Thyroid gland (tissue), 4 donors: ENCODE measurements at regions not wholly inside any gene's neighbourhood (a gene's known extent, or its start where the extent isn't known, plus 50 kb on each side); places are given as distances from the start of the nearest gene placed in this dataset.
A peak's percentile ranks its signal among the peaks of the same experiment; 100 is the strongest.

Experiments
- DNase-seq, 2 donors: peaks; one replicate each; pipeline ENCODE4 v3.0.0-alpha.2; 2019
- H3K27ac ChIP-seq, 3 donors: fragments of 200-600 bp; sonication (generic); 1 replicate in 2 of 3; 2 replicates in 1 of 3; pipeline ENCODE4 v1.5.1; 2016 to 2019; ENCODE audit warnings: mild to moderate bottlenecking in 1 of 3, moderate library complexity in 1 of 3
- H3K27me3 ChIP-seq: fragments of 200-600 bp; sonication (generic); one replicate; pipeline ENCODE4 v1.5.1; 2019
- H3K36me3 ChIP-seq, 2 donors: fragments of 200-600 bp; sonication (generic); one replicate each; pipeline ENCODE4 v1.5.1; 2016 to 2019
- H3K4me1 ChIP-seq, 2 donors: fragments of 200-600 bp; sonication (generic); one replicate each; pipeline ENCODE4 v1.5.1; 2017 to 2019
- H3K4me3 ChIP-seq, 3 donors: fragments of 200-600 bp; sonication (generic); replicated peaks in 1 of 3; 1 replicate in 2 of 3; 2 replicates in 1 of 3; pipeline ENCODE4 v1.5.1; 2016; ENCODE audit warnings: mild to moderate bottlenecking in 1 of 3
- H3K9me3 ChIP-seq: fragments of 200-600 bp; sonication (generic); one replicate; pipeline ENCODE4 v1.5.1; 2017
- CTCF ChIP-seq, 6 experiments: fragments of 200-600 bp in 3 of 6; fragments of 450-650 bp in 3 of 6; sonication (generic) in 3 of 6; IDR thresholded peaks; one replicate each; pipeline ENCODE4 v1.5.1; 2016 to 2019; ENCODE audit warnings: antibody characterized with exemption in 6 of 6, mild to moderate bottlenecking in 2 of 6, inconsistent platforms in 1 of 6, moderate library complexity in 1 of 6
- POLR2A ChIP-seq, 2 donors: fragments of 450-650 bp; IDR thresholded peaks; one replicate each; pipeline ENCODE4 v1.6.1; 2017; ENCODE audit warnings: antibody characterized with exemption in 2 of 2, mild to moderate bottlenecking in 2 of 2, moderate library complexity in 1 of 2
- WGBS, 2 donors: methylation state at CpG; one replicate each; pipeline ENCODE4 v1.1.5; 2017; 5-methylcytosine and 5-hydroxymethylcytosine counted together
- intact Hi-C: fragments of 100-400 bp; cut with DNase I; formaldehyde crosslinking; loops from one replicate; pipeline ENCODE4 v1.15.1; 2023

GRCh38 chr1:13921190-13921589 lies 221.2 kb downstream of the PRDM2 start:
- no peaks in the 10 kb centered on the region for H3K4me1 ChIP-seq
- intact Hi-C loops = no loop called here
- no peak overlapping the region for H3K27ac ChIP-seq
- DNase-seq = no peak
- no peaks in the 10 kb centered on the region for H3K27me3 ChIP-seq
- 41 to 71% methylated on average over 1 of the region's 1 CpG for WGBS, 2 donors
- H3K36me3 ChIP-seq = no peaks in the 10 kb centered on the region
- no peaks in the 10 kb centered on the region for H3K9me3 ChIP-seq
- H3K4me3 ChIP-seq = no peak overlapping the region
- TF ChIP-seq CTCF (IDR thresholded peaks at IDR 0.05) (no peak), POLR2A (IDR thresholded peaks at IDR 0.05) (no peak)

- H3K27me3 ChIP-seq = no peaks in the 10 kb centered on the region
- no peaks in the 10 kb centered on the region for H3K4me1 ChIP-seq
- no peaks in the 10 kb centered on the region for H3K9me3 ChIP-seq
- DNase-seq = no peak
- TF ChIP-seq CTCF (IDR thresholded peaks at IDR 0.05) (no peak), POLR2A (IDR thresholded peaks at IDR 0.05) (no peak)
- H3K4me3 ChIP-seq = no peak overlapping the region
- intact Hi-C loops = no loop called here
- H3K36me3 ChIP-seq = no peaks in the 10 kb centered on the region
- H3K27ac ChIP-seq = no peak overlapping the region
- WGBS, 2 donors = 76 to 84% methylated on average over 3 to 5 of the region's 5 CpGs
These were observed 222.6 kb downstream of the PRDM2 start for GRCh38 chr1:13922466-13923110.

- H3K27ac ChIP-seq = no peak overlapping the region
- H3K4me3 ChIP-seq = no peak overlapping the region
- DNase-seq = no peak
- H3K9me3 ChIP-seq = no peaks in the 10 kb centered on the region
- H3K36me3 ChIP-seq = no peaks in the 10 kb centered on the region
- H3K4me1 ChIP-seq = no peaks in the 10 kb centered on the region
- TF ChIP-seq POLR2A (IDR thresholded peaks at IDR 0.05) (no peak), CTCF (IDR thresholded peaks at IDR 0.05) (no peak)
- no peaks in the 10 kb centered on the region for H3K27me3 ChIP-seq
- intact Hi-C loops = no loop called here
These were observed 226.6 kb downstream of the PRDM2 start for GRCh38 chr1:13926556-13926955.

DNA sequence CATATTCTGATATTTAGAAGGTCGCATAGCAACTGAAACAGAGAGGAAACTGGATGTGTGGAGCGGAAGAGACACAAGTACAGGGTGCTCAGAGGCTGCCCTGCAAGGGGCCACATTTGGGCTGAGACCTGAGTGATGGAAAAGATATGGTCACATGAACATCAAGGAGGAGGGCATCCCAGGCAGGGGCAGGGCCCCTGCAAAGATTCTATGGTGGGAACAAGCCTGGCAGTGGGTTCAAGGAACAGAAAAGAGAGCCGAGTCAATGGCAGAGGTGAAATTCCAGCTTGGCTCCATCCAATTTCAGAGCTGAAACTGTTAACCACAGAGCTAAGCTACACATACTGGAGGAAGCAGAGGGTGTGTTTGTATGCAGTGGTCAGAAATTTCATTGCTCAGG lies 227.7 kb downstream of the PRDM2 start:
- intact Hi-C loops = no loop called here
- 95% methylated on average over 3 of the region's 3 CpGs for whole genome bisulfite sequencing, 2 donors
- no peak for TF ChIP-seq POLR2A (IDR thresholded peaks at IDR 0.05)
- H3K4me1 ChIP-seq = no peaks in the 10 kb centered on the region
- DNase-seq = no peak
- no peak overlapping the region for H3K27ac ChIP-seq
- no peak overlapping the region for H3K4me3 ChIP-seq
- H3K9me3 ChIP-seq = no peaks in the 10 kb centered on the region
- H3K27me3 ChIP-seq = no peaks in the 10 kb centered on the region
- H3K36me3 ChIP-seq = no peaks in the 10 kb centered on the region

- H3K4me1 ChIP-seq = no peaks in the 10 kb centered on the region
- no peak overlapping the region for H3K4me3 ChIP-seq
- H3K27ac ChIP-seq = no peak overlapping the region
- H3K27me3 ChIP-seq = no peaks in the 10 kb centered on the region
- peak in 1 of 2 donors; percentile 15 for DNase-seq
- intact Hi-C loops = no loop called here
- TF ChIP-seq POLR2A (IDR thresholded peaks at IDR 0.05) = no peak
- TF ChIP-seq CTCF (IDR thresholded peaks at IDR 0.05) = no peak
- 79 to 82% methylated on average over 5 of the region's 5 CpGs for WGBS, 2 donors
- H3K9me3 ChIP-seq = no peaks in the 10 kb centered on the region
- no peaks in the 10 kb centered on the region for H3K36me3 ChIP-seq
These were observed 229.3 kb downstream of the PRDM2 start for GRCh38 chr1:13929313-13929712.

- 26 to 38% methylated on average over 3 of the region's 3 CpGs for WGBS, 2 donors
- Histone ChIP-seq H3K9me3 (no peaks in the 10 kb centered on the region), H3K27me3 (no peaks in the 10 kb centered on the region), H3K4me1 (no peaks in the 10 kb centered on the region), H3K4me3 (no peak overlapping the region), H3K36me3 (no peaks in the 10 kb centered on the region), H3K27ac (no peak overlapping the region)
- peak; percentile 12 to 13 for DNase-seq
- peak in 2 of 6 experiments; percentile 10 to 36 for TF ChIP-seq CTCF (IDR thresholded peaks at IDR 0.05)
- TF ChIP-seq POLR2A (IDR thresholded peaks at IDR 0.05) = no peak
- intact Hi-C loops = no loop called here
These were observed 230.2 kb downstream of the PRDM2 start for GRCh38 chr1:13930151-13930550.
